ENCODE measurements at regions not wholly inside any gene's neighbourhood (a gene's known extent, or its start where the extent isn't known, plus 50 kb on each side); places are given as distances from the start of the nearest gene placed in this dataset.

DNA sequence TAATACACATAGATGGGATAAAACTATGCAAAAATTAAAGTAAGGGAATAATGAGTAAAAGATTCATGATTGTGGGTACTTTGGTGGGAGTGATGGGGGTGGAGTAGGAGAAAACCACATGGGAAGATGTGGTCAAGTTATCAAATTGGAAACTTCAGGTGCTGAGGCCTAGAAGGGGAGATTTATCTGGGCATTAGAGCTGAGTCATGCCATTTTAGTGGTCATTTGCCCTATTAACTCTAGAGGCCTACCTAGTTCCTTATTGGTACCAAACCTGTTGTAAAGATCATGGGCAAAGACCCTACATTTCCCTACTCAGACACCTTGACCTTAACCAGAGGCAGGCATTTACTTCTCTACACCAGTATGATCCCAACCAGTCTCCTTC, 125.9 kb upstream of the BCL6 start:
- POLR2A ChIA-PET: no interaction called here
- no peak for DNase-seq (ENCODE audit: extremely low spot score)
- TF ChIP-seq HDGF (IDR thresholded peaks at IDR 0.05; ENCODE audit: borderline replicate concordance) (no peak), SP1 (IDR thresholded peaks at IDR 0.05) (no peak)
- TF ChIP-seq, protein P1, sequence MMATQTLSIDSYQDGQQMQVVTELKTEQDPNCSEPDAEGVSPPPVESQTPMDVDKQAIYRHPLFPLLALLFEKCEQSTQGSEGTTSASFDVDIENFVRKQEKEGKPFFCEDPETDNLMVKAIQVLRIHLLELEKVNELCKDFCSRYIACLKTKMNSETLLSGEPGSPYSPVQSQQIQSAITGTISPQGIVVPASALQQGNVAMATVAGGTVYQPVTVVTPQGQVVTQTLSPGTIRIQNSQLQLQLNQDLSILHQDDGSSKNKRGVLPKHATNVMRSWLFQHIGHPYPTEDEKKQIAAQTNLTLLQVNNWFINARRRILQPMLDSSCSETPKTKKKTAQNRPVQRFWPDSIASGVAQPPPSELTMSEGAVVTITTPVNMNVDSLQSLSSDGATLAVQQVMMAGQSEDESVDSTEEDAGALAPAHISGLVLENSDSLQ (IDR thresholded peaks at IDR 0.05): no peak
- CTCF ChIA-PET: no interaction called here

DNA sequence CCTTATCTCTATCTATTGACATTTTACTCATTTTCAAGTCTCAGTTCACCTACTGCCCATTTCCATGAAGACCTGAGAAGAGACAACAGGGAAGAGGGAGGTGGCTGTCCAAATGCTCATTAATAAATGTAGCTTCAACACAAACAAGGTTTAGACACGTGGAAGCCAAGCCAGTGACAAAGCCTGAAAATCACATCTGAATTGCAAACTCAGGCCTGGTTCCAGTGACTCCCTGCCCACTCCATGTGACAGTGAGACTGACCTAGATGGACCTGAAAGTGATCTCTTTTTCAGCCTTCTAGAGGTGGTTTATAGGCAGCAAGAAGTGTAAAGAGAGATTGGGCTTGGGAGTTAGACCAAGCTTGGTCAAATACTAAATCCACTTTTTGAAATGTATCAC, 126.6 kb upstream of the BCL6 start:
- ChIA-PET CTCF (no interaction called here), POLR2A (no interaction called here)
- TF ChIP-seq SP1 (IDR thresholded peaks at IDR 0.05) (no peak), ARNT (IDR thresholded peaks at IDR 0.05) (no peak), ELF4 (IDR thresholded peaks at IDR 0.05) (no peak), TARDBP (IDR thresholded peaks at IDR 0.05) (no peak), LEF1 (IDR thresholded peaks at IDR 0.05; ENCODE audit: borderline replicate concordance) (no peak), ZNF384 (IDR thresholded peaks at IDR 0.05) (no peak), CTBP1 (IDR thresholded peaks at IDR 0.05; ENCODE audit: borderline replicate concordance) (no peak), FOXA1 (IDR thresholded peaks at IDR 0.05) (no peak), NFRKB (IDR thresholded peaks at IDR 0.05) (no peak), L3MBTL2 (conservative IDR thresholded peaks at IDR 0.05) (no peak), HDGF (IDR thresholded peaks at IDR 0.05; ENCODE audit: borderline replicate concordance) (no peak), SUZ12 (IDR thresholded peaks at IDR 0.05) (no peak), BHLHE40 (IDR thresholded peaks at IDR 0.05; ENCODE audit: borderline replicate concordance) (no peak), FOXM1 (IDR thresholded peaks at IDR 0.05; ENCODE audit: borderline replicate concordance) (no peak)
- TF ChIP-seq, protein P1 (IDR thresholded peaks at IDR 0.05): no peak
- DNase-seq (ENCODE audit: extremely low spot score): no peak

DNA sequence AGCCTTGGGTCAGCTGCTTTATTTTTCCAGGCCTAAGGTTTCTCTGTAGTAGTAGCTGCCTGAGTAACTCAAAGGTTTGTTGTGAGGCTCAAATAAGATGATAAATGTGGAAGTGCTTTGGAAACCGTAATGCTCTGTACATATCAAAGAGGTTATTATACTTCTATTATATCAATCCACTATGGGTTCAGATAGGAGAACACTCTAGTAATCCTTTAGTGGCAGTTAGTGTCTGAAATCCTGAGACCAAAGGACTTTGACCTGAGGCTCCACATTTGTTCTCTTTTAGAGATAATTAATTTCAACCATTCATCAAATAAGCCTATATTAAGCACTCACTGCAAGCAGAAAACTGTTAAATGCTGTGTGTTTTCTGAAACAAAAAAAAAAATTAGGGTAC, 128.6 kb upstream of the BCL6 start:
- no peak for DNase-seq (ENCODE audit: extremely low spot score)
- TF ChIP-seq L3MBTL2 (conservative IDR thresholded peaks at IDR 0.05): no peak
- no peak for TF ChIP-seq FOXA1 (IDR thresholded peaks at IDR 0.05)
- no peak for TF ChIP-seq HDGF (IDR thresholded peaks at IDR 0.05; ENCODE audit: borderline replicate concordance)
- no peak for TF ChIP-seq ARNT (IDR thresholded peaks at IDR 0.05)
- TF ChIP-seq BHLHE40 (IDR thresholded peaks at IDR 0.05; ENCODE audit: borderline replicate concordance): no peak
- TF ChIP-seq CTBP1 (IDR thresholded peaks at IDR 0.05; ENCODE audit: borderline replicate concordance): no peak
- no peak for TF ChIP-seq FOXM1 (IDR thresholded peaks at IDR 0.05; ENCODE audit: borderline replicate concordance)
- no peak for TF ChIP-seq LEF1 (IDR thresholded peaks at IDR 0.05; ENCODE audit: borderline replicate concordance)
- no peak for TF ChIP-seq SP1 (IDR thresholded peaks at IDR 0.05)
- no peak for TF ChIP-seq TARDBP (IDR thresholded peaks at IDR 0.05)
- no peak for TF ChIP-seq SUZ12 (IDR thresholded peaks at IDR 0.05)
- no peak for TF ChIP-seq ELF4 (IDR thresholded peaks at IDR 0.05)
- ChIA-PET POLR2A (no interaction called here), CTCF (no interaction called here)

DNA sequence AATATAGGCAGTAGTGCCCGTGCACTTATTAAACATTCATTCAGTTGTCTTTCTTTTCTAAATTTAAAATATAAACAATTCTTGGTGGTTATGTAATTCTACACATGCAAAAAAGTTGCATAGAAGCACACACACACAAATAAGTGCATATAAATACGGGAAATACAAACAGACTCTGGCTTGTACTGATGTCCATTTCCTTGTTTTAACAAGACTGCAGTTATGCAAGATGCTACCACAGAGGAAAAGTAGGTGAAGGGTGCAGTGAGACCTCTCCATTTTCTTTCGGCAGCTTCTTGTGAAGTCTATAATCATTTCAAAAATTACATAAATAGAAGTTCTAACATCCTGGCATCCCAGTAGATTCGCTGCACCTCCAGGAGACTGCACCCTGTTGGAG, 130.6 kb upstream of the BCL6 start:
- POLR2A ChIA-PET: no interaction called here
- TF ChIP-seq, protein P1 (IDR thresholded peaks at IDR 0.05): no peak
- no peak for TF ChIP-seq BHLHE40 (IDR thresholded peaks at IDR 0.05; ENCODE audit: borderline replicate concordance)
- TF ChIP-seq SUZ12 (IDR thresholded peaks at IDR 0.05): no peak
- no peak for TF ChIP-seq ARNT (IDR thresholded peaks at IDR 0.05)
- TF ChIP-seq CTBP1 (IDR thresholded peaks at IDR 0.05; ENCODE audit: borderline replicate concordance): no peak
- no peak for TF ChIP-seq HDGF (IDR thresholded peaks at IDR 0.05; ENCODE audit: borderline replicate concordance)
- no peak for TF ChIP-seq SP1 (IDR thresholded peaks at IDR 0.05)
- TF ChIP-seq NFRKB (IDR thresholded peaks at IDR 0.05): no peak
- TF ChIP-seq LEF1 (IDR thresholded peaks at IDR 0.05; ENCODE audit: borderline replicate concordance): no peak
- no peak for TF ChIP-seq FOXM1 (IDR thresholded peaks at IDR 0.05; ENCODE audit: borderline replicate concordance)
- no peak for TF ChIP-seq ELF4 (IDR thresholded peaks at IDR 0.05)
- no peak for TF ChIP-seq L3MBTL2 (conservative IDR thresholded peaks at IDR 0.05)
- TF ChIP-seq ZNF384 (IDR thresholded peaks at IDR 0.05): no peak
- TF ChIP-seq FOXA1 (IDR thresholded peaks at IDR 0.05): no peak
- CTCF ChIA-PET: no interaction called here
- DNase-seq (ENCODE audit: extremely low spot score): no peak

DNA sequence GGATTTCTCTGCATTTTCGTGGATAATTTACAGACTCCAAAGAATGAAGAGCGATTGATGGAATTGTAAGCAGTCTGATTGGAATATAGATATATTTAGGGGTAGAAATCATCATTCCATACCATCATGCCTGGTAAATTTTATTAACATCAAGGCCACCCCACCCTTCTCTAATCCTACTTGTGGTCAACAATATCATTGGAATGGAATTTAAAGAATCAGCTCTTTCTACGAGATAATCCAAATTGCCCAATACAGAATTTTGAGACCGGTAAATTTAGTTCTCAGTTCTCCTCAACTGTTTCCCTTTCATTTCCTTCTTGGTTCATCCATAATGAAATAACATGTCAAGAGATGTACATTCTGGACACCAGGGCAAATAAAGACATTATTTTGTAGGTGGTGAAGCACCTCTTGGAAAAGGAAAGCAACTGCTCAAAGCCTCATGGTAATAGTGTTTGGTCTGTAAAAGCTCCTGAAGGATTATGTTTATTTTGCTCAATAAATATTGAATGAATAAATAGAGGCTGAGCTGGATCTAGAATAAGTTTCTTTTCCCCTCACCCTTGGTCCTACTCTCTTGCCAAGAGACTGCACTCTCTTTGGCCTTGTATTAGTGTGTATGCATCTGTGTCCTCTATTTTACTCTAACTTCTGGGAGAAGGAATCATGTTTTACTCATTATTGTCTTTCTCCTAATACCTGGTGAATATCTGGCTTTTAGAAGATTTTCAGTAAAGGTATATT, 133.7 kb upstream of the BCL6 start:
- DNase-seq (ENCODE audit: extremely low spot score): no peak
- no peak for TF ChIP-seq FOXA1 (IDR thresholded peaks at IDR 0.05)
- no peak for TF ChIP-seq LEF1 (IDR thresholded peaks at IDR 0.05; ENCODE audit: borderline replicate concordance)
- no peak for TF ChIP-seq SUZ12 (IDR thresholded peaks at IDR 0.05)
- no peak for TF ChIP-seq ZNF384 (IDR thresholded peaks at IDR 0.05)
- TF ChIP-seq NFRKB (IDR thresholded peaks at IDR 0.05): no peak
- no peak for TF ChIP-seq L3MBTL2 (conservative IDR thresholded peaks at IDR 0.05)
- TF ChIP-seq FOXM1 (IDR thresholded peaks at IDR 0.05; ENCODE audit: borderline replicate concordance): no peak
- TF ChIP-seq FOXK2 (IDR thresholded peaks at IDR 0.05): no peak
- no peak for TF ChIP-seq ELF4 (IDR thresholded peaks at IDR 0.05)
- TF ChIP-seq, protein P1 (IDR thresholded peaks at IDR 0.05): no peak
- no peak for TF ChIP-seq TARDBP (IDR thresholded peaks at IDR 0.05)
- TF ChIP-seq SP1 (IDR thresholded peaks at IDR 0.05): no peak
- TF ChIP-seq ARNT (IDR thresholded peaks at IDR 0.05): no peak
- TF ChIP-seq CTBP1 (IDR thresholded peaks at IDR 0.05; ENCODE audit: borderline replicate concordance): no peak
- no peak for TF ChIP-seq BHLHE40 (IDR thresholded peaks at IDR 0.05; ENCODE audit: borderline replicate concordance)
- TF ChIP-seq HDGF (IDR thresholded peaks at IDR 0.05; ENCODE audit: borderline replicate concordance): no peak
- ChIA-PET CTCF (no interaction called here), POLR2A (no interaction called here)

Data from HEK293T (cell line).